ENCODE measurements at regions not wholly inside any gene's neighbourhood (a gene's known extent, or its start where the extent isn't known, plus 50 kb on each side); places are given as distances from the start of the nearest gene placed in this dataset.

DNA sequence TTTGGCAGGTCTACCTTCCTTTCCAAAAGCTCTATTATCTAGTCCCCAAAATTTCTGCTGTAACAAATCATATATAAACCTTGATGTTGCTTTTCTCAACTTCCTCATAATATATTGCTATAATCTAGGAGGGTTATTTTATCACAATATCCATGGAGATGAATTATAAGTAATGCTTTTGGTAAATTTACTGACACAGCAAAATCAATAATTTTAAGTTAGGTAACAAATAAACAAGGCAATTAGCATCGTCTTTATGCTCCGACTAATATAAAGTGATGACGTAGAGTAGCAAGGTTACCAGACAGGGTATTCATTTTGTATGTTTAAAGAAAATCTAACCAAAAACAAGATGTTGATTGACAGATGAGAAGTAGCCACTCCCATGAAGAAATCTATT, 132.3 kb upstream of the ST8SIA4 start:
- Histone ChIP-seq H3K14ac (ENCODE audit: insufficient read depth, low read length) (no peak overlapping the region), H2BK20ac (ENCODE audit: low read depth, low read length, poor library complexity, severe bottlenecking) (no peak overlapping the region), H3K4me2 (ENCODE audit: insufficient read depth, insufficient read length, low read length) (no peak overlapping the region), H3K27ac (ENCODE audit: insufficient read length, low read depth, low read length) (no peak overlapping the region), H3K4ac (ENCODE audit: low read depth, low read length) (no peak overlapping the region), H3T11ph (ENCODE audit: low read length) (no peak overlapping the region), H2AFZ (ENCODE audit: low read length) (no peak overlapping the region), H3K23me2 (ENCODE audit: insufficient read length, low read depth, low read length, poor library complexity, severe bottlenecking) (no peaks in the 10 kb centered on the region), H3K27me3 (ENCODE audit: insufficient read depth, low read length) (no peaks in the 10 kb centered on the region), H3K79me1 (ENCODE audit: insufficient read depth, low read depth, low read length, poor library complexity, severe bottlenecking) (no peaks in the 10 kb centered on the region), H2BK5ac (ENCODE audit: insufficient read length, low read length) (no peak overlapping the region), H3K4me1 (ENCODE audit: insufficient read depth, low read length) (no peaks in the 10 kb centered on the region), H4K5ac (ENCODE audit: insufficient read length, low read depth, low read length) (no peak overlapping the region), H4K8ac (replicated peaks; ENCODE audit: insufficient read length, low read depth, low read length) (no peak overlapping the region), H4K91ac (ENCODE audit: insufficient read length, low read depth, low read length) (no peak overlapping the region), H3K23ac (ENCODE audit: insufficient read length, low read depth, low read length) (no peak overlapping the region), H3K9ac (ENCODE audit: extremely low read depth, insufficient read length, low read length) (no peak overlapping the region), H3K56ac (ENCODE audit: insufficient read length, low read depth, low read length) (no peak overlapping the region), H2AK5ac (ENCODE audit: insufficient read length, low read length) (no peak overlapping the region), H3K9me3 (ENCODE audit: control insufficient read depth, low read depth, low read length) (no peaks in the 10 kb centered on the region), H2BK120ac (ENCODE audit: low read depth, low read length, poor library complexity, severe bottlenecking) (no peak overlapping the region), H3K79me2 (ENCODE audit: insufficient read depth, low read length) (no peaks in the 10 kb centered on the region), H2BK15ac (ENCODE audit: low read depth, low read length) (no peak overlapping the region), H2BK12ac (ENCODE audit: insufficient read length, low read depth, low read length) (no peak overlapping the region), H4K20me1 (ENCODE audit: control insufficient read depth, insufficient read depth, insufficient read length) (no peaks in the 10 kb centered on the region), H3K18ac (ENCODE audit: insufficient read length, low read depth, low read length) (no peak overlapping the region)
- Mint-ChIP-seq H3K4me3 (no peak overlapping the region), H3K27me3 (ENCODE audit: low read depth) (no peaks in the 10 kb centered on the region), H3K4me1 (no peaks in the 10 kb centered on the region), H3K9me3 (peaks cover 11 to 15% of the 10 kb centered on the region in 2 experiments), H3K36me3 (ENCODE audit: insufficient read depth in 1 of 3, low read depth in 3 of 3) (peaks cover 0 to 6% (median 4%) of the 10 kb centered on the region in 3 experiments; a peak in 2 of 7 replicates), H3K27ac (no peak overlapping the region)
- TF ChIP-seq, protein P1, sequence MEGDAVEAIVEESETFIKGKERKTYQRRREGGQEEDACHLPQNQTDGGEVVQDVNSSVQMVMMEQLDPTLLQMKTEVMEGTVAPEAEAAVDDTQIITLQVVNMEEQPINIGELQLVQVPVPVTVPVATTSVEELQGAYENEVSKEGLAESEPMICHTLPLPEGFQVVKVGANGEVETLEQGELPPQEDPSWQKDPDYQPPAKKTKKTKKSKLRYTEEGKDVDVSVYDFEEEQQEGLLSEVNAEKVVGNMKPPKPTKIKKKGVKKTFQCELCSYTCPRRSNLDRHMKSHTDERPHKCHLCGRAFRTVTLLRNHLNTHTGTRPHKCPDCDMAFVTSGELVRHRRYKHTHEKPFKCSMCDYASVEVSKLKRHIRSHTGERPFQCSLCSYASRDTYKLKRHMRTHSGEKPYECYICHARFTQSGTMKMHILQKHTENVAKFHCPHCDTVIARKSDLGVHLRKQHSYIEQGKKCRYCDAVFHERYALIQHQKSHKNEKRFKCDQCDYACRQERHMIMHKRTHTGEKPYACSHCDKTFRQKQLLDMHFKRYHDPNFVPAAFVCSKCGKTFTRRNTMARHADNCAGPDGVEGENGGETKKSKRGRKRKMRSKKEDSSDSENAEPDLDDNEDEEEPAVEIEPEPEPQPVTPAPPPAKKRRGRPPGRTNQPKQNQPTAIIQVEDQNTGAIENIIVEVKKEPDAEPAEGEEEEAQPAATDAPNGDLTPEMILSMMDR (conservative IDR thresholded peaks at IDR 0.05): no peak
- no CpG with 5 or more reads among the region's 3 CpGs for WGBS (ENCODE audit: extremely low coverage, insufficient read length, low lambda C conversion rate)
- DNase-seq: no peak

Data from H9 (cell line).